ENCODE measurements at regions not wholly inside any gene's neighbourhood (a gene's known extent, or its start where the extent isn't known, plus 50 kb on each side); places are given as distances from the start of the nearest gene placed in this dataset.

- no peak for TF ChIP-seq CTCF (IDR thresholded peaks at IDR 0.05)
These were observed 73.7 kb upstream of the EYS start for GRCh38 chr6:65780691-65781090.

- TF ChIP-seq CTCF (IDR thresholded peaks at IDR 0.05), result no peak
These were observed 69.3 kb upstream of the EYS start for GRCh38 chr6:65776332-65776731.

- TF ChIP-seq CTCF (IDR thresholded peaks at IDR 0.05), result no peak
These were observed 64.9 kb upstream of the EYS start for GRCh38 chr6:65771946-65772345.

- TF ChIP-seq CTCF (IDR thresholded peaks at IDR 0.05), result no peak
These were observed 54.9 kb upstream of the EYS start for GRCh38 chr6:65761890-65762289.

GRCh38 chr6:65760285-65760684 is 53.3 kb upstream of the EYS start:
- TF ChIP-seq CTCF (IDR thresholded peaks at IDR 0.05), result no peak

All from LNCAP (cell line).